Fibroblast of peridontal ligament (primary cell): ENCODE measurements at regions not wholly inside any gene's neighbourhood (a gene's known extent, or its start where the extent isn't known, plus 50 kb on each side); places are given as distances from the start of the nearest gene placed in this dataset.
"Not testable (repeated sequence)": the region's sequence is repeated elsewhere in the genome, so short reads cannot be mapped to it uniquely, and the experiment has no call there.

Experiments used
- DNase-seq: peaks from one replicate; pipeline ENCODE4 v3.0.0-alpha.2; 2010; ENCODE audit errors: extremely low read depth

DNA sequence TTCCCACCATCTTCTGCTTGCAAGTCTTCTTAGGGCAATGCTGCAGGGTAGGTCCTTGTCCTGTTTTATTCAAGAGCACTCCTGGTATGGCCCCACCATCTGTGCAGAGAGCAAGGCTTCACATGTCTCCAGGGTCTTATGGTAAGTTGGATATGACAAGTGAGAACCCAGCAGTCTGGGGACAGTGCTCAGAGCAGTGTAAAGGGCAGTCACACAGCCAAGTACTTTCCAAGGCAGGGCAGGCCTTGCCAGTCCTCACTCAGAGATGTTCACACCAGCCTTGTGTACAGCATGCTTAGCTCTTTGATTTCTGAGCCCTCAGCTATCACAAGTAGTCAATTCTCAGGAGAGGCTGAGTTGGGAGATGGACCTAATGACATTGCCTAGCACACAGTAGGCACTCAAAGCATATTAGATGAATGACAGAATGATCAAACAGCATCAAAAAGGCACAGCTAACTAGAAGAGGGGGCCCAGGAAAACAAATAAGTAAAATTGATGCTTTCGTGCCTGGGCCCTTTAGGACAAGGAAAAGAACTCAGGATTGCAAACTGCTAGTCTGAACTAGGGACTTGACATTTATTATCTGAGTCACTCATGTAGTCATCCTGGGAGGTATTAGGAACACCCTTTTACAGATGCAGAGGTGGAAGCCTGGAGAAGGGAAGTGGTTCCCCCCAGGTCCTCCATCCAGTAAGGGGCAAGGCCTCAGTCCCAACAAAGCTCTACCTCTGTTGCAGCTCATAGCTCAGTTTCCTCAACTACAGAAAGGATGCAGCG lies 86.7 kb upstream of the CTAGE1 start:
- DNase-seq: no peak

- peak; percentile 30 for DNase-seq
These were observed 87.5 kb upstream of the CTAGE1 start for GRCh38 chr18:22505141-22505591.

DNA sequence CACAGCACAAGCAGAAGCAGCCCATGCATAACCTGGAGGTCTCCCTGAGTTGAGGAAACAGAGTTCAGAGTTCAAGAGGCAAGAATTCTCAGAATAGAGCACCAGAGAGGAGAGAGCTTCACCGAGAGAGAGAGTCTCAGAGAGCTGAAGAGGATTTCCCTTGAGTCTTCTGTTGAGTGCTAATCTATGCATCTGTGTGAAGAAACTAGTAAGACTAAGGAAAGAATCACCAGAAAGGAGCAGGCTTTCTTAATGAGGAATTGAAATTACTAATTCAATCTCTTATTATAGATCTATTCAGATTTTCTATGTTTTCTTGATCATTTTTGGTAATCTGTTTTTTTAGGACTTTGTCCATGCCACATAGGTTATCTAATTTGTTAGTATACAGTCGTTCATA lies 89.3 kb upstream of the CTAGE1 start:
- no peak for DNase-seq

DNA sequence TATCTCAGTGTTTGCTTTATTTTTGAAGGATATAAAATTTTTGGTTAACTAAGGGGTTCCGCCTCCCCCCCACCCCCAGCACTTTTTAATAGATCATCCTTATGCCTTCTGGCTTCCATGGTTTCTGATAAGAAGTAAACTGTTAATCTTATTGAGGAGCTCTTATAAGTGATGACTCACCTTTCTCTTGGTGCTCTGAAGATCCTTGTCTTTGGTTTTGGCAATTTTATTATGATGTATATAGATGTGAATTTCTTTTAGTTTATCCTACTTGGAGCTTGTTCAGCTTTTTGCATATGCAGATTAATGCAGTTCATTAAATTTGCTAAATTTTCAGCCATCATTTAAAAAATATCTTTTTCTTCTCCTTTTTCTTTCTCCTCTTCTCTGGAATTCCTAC lies 91.7 kb upstream of the CTAGE1 start:
- no peak for DNase-seq

DNA sequence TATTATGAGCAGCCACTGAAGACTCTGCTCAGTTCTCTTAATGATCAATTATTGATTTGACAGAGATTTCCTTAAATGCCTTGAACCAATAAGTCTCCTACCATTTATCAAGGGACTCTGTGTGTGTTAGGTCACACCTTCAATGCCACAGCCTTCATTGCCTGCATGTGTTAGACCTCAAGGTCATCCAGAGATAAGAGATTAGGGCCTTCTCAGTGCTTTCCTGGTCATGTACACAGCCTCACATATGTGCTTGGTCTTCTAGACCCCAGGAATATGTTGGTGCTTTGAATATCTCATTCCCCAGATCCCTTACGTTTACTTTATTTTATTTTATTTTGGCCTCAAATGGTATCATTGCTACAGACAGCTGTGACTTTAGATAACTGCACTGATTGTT lies 93.0 kb upstream of the CTAGE1 start:
- DNase-seq: no peak

GRCh38 chr18:22513721-22514481 lies 96.2 kb upstream of the CTAGE1 start:
- DNase-seq: no peak

DNA sequence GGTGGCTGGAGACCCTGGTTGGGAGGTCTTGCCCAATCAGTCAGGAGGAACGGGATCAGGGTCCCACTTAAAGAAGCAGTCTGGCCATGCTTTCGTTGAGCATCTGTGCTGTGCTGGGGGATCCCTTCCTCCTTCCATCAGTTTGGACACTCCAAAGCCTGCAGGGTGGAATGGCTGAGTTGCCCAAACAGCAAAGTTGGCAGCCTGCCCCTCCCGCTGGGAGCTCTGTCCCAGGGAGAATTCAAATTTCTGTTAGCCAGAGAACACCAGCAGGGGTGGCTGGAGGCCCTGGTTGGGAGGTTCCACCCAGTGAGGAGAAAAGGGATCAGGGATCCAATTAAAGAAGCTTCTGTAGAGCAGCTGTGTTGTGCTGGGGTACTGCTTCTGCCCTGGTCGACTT lies 96.9 kb upstream of the CTAGE1 start:
- DNase-seq: no peak

DNA sequence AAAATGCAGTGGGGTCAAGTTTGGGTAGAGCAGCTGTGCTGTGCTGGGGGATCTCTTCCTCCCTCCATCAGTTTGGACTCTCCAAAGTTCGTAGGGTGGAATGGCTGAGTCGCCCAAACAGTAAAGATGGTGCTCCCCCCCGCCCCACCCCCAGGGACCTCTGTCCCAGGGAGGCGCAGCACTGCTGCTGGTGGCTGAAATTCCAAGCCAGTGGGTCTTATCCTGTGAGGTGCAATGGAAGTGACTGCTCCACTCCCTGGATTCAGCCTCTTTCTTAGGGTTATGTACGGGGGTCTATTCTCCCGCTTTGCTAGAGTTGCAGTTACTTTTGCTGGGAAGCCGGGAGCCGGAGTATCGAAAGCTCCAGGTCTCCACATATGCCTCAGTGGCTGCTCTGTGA lies 97.5 kb upstream of the CTAGE1 start:
- no peak for DNase-seq

- no peak for DNase-seq
These were observed 99.6 kb upstream of the CTAGE1 start for GRCh38 chr18:22517356-22517755.

- no peak for DNase-seq
These were observed 103.5 kb upstream of the CTAGE1 start for GRCh38 chr18:22521026-22521707.

DNA sequence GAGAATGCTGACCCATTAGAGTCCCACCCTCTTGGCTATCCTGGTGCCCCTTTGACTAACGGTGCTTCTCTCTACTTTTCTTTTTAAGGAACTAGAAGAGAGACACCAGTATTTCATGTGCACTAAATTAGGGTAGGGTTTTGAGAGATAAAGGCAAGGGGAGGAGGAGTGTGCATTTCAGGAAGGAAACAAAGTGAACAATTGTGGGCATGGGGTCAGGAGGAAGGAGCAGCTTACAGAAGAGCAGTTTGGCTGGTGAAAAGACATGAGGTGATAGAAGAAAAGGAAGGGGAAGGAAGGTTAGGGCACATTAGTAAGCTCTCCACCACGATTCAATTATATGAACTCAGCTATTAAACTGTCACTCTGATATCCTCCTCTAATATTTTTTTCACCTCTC lies 105.8 kb upstream of the CTAGE1 start:
- DNase-seq: no peak

DNA sequence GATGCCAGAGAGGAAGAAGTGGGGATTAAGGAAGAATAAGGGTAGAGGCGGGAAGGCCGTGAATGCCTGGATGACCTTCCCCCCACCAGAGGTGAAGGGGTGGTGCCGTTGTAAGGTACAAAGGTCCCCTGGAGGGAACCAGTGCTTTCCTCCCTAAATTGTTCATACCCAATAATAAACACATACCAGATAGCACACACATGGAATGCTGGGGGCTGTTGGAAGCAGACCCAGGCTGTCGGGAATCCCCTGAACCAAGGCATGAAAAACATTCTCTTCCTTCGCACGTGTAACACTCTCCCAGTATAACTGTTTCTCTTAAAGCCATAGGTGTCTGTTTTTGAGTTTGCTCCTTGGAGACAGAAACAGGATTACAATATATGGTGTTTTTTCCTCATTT lies 107.1 kb upstream of the CTAGE1 start:
- no peak for DNase-seq

GRCh38 chr18:22525313-22525712 lies 107.6 kb upstream of the CTAGE1 start:
- DNase-seq: no peak

DNA sequence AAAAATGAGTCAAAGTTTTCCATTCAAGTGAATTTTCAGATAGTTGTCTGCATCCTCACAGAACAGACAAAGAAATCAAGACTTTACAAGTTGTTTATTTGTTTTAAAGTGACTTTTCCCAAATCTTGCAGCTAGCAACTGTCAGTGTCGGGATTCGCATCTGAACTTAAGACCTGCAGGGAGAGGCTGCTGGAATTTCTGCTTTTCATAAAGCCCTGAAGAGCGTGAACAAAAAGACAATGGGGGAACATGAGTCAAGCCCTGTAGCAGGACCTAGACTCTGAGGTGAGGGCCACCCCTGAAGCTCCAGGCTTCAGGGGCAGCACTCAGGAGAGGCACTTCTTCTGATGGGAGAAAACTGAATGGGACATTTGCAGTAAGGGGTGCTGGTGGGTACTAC lies 108.2 kb upstream of the CTAGE1 start:
- DNase-seq: no peak

GRCh38 chr18:22528291-22528690 lies 110.6 kb upstream of the CTAGE1 start:
- no peak for DNase-seq

- DNase-seq: not testable (repeated sequence)
These were observed 117.0 kb upstream of the CTAGE1 start for GRCh38 chr18:22534706-22535105.

- DNase-seq: no peak
These were observed 118.8 kb upstream of the CTAGE1 start for GRCh38 chr18:22536558-22536957.

GRCh38 chr18:22538426-22538825 lies 120.7 kb upstream of the CTAGE1 start:
- no peak for DNase-seq

GRCh38 chr18:22539051-22539765 lies 121.5 kb upstream of the CTAGE1 start:
- DNase-seq: no peak

DNA sequence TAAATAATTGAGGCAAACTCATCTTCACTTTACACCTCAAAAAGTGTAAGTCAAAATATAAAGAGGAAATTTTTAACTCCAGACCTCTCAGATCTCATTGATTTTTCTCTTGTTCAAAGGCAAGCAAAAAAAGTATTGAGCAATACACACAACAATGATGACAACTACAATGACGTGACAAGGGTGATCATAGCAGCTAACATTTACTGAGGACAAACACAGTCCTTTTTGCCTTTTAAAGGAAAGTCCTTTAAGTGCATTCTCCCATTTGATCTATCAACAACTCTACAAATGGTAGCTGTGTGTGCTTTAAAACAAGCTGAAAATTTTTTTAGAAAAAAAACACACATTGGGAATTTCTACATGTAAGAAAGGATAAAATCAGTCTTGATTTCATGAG lies 123.5 kb upstream of the CTAGE1 start:
- DNase-seq: no peak

DNA sequence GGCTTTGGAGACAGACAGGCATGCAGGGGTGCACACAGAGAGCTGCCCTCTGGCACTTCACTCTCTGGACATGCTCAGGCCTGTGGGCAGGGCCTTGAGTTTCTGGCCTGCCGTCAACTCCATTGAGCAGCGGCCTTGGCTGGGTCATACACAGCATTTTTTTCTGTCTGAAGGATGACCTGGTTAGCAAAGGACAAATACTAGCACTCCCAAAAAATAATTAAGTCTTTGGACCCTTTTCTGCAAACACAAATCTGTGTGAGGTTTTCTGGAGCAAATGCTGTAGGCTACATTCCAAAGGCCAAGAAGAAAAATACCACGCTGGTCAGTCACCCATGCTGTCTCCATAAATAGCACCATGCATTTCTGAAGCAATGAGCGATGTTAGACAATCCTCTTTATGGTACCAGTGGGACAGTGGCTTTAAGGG lies 124.7 kb upstream of the CTAGE1 start:
- peak; percentile 63 for DNase-seq

GRCh38 chr18:22543769-22544168 lies 126.1 kb upstream of the CTAGE1 start:
- no peak for DNase-seq
